HCT116 (cell line): ENCODE measurements at regions not wholly inside any gene's neighbourhood (a gene's known extent, or its start where the extent isn't known, plus 50 kb on each side); places are given as distances from the start of the nearest gene placed in this dataset.

Source experiments
- ATF3 ChIP-seq: IDR thresholded peaks from 2 replicates; pipeline ENCODE4 v1.6.1; 2012
- EZH2 ChIP-seq: fragments of 200-600 bp; sonication (generic); IDR thresholded peaks from 2 replicates; pipeline ENCODE4 v1.6.1; 2017; ENCODE audit warnings: antibody characterized with exemption, mixed run types
- TF ChIP-seq, protein P1 (sequence below), 3 experiments: fragments of 200-600 bp in 1 of 3; sonication (generic) in 1 of 3; IDR thresholded peaks in 2 of 3; conservative IDR thresholded peaks in 1 of 3; 2 replicates each; pipeline ENCODE4 v1.5.1; 2012 to 2017; ENCODE audit warnings: low read depth in 2 of 3, low read length in 2 of 3, antibody characterized with exemption in 1 of 3, borderline replicate concordance in 1 of 3, control low read depth in 1 of 3, mild to moderate bottlenecking in 1 of 3, mixed read lengths in 1 of 3, mixed run types in 1 of 3, moderate library complexity in 1 of 3; ENCODE audit not compliant: insufficient read depth in 1 of 3

DNA sequence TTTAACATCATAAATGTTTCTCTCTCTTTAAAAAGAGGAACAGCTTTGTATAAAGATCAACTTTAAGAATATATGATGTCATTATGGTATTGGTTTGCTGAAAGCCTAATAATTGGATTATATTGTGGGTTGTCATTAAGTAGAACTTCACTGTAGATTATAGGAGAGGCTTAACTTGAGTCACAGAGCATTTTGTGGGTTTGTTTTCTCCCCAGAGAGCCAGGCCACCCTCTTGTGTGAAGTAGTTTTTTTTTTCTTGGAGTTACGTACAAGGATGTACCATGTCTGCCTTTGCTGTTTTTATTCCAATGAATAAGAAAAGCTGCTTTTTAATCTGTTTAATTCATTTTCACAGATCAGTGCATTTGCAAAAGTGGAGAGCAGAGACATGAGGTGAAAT is 354.8 kb upstream of the TBL1XR1 start:
- TF ChIP-seq EZH2 (no peak), ATF3 (no peak)
- TF ChIP-seq, protein P1, sequence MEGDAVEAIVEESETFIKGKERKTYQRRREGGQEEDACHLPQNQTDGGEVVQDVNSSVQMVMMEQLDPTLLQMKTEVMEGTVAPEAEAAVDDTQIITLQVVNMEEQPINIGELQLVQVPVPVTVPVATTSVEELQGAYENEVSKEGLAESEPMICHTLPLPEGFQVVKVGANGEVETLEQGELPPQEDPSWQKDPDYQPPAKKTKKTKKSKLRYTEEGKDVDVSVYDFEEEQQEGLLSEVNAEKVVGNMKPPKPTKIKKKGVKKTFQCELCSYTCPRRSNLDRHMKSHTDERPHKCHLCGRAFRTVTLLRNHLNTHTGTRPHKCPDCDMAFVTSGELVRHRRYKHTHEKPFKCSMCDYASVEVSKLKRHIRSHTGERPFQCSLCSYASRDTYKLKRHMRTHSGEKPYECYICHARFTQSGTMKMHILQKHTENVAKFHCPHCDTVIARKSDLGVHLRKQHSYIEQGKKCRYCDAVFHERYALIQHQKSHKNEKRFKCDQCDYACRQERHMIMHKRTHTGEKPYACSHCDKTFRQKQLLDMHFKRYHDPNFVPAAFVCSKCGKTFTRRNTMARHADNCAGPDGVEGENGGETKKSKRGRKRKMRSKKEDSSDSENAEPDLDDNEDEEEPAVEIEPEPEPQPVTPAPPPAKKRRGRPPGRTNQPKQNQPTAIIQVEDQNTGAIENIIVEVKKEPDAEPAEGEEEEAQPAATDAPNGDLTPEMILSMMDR (IDR thresholded peaks at IDR 0.05 in 2 of 3, conservative IDR thresholded peaks at IDR 0.05 in 1 of 3; ENCODE audit: borderline replicate concordance in 1 of 3, insufficient read depth in 1 of 3, low read depth in 2 of 3, low read length in 2 of 3): no peak
